ENCODE measurements at regions not wholly inside any gene's neighbourhood (a gene's known extent, or its start where the extent isn't known, plus 50 kb on each side); places are given as distances from the start of the nearest gene placed in this dataset.

DNA sequence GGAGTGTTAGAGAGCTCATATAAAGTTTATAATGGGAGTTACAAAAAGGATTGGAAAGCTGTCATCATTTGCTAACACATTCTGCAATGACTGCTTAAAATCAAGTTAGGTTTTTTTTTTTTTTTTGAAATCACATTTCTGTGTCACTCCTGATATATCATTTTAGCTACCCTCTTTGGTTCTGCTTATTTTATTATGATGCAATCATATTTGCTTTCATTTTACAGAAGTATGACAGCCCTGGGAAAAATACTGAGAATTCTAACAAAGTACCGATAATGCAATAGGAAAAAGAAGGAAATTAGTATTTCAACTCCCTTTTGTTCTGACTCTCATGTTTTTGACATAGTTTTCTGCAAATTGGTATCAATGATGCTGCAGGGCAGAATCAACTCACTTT, 71.6 kb upstream of the MDGA2 start:
- no peaks in the 10 kb centered on the region for H3K4me1 ChIP-seq (ENCODE audit: control insufficient read depth in 1 of 2, low read depth in 2 of 2)
- no peak overlapping the region for H3K27ac ChIP-seq
- H3K27me3 ChIP-seq (replicated peaks; ENCODE audit: insufficient read depth): no peaks in the 10 kb centered on the region
- no peak for DNase-seq (ENCODE audit: low spot score)
- no peaks in the 10 kb centered on the region for H3K9me3 ChIP-seq
- no peaks in the 10 kb centered on the region for H3K36me3 ChIP-seq
- TF ChIP-seq, protein P1, sequence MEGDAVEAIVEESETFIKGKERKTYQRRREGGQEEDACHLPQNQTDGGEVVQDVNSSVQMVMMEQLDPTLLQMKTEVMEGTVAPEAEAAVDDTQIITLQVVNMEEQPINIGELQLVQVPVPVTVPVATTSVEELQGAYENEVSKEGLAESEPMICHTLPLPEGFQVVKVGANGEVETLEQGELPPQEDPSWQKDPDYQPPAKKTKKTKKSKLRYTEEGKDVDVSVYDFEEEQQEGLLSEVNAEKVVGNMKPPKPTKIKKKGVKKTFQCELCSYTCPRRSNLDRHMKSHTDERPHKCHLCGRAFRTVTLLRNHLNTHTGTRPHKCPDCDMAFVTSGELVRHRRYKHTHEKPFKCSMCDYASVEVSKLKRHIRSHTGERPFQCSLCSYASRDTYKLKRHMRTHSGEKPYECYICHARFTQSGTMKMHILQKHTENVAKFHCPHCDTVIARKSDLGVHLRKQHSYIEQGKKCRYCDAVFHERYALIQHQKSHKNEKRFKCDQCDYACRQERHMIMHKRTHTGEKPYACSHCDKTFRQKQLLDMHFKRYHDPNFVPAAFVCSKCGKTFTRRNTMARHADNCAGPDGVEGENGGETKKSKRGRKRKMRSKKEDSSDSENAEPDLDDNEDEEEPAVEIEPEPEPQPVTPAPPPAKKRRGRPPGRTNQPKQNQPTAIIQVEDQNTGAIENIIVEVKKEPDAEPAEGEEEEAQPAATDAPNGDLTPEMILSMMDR (IDR thresholded peaks at IDR 0.05): no peak
- ATAC-seq (ENCODE audit: insufficient number of reproducible peaks, low FRiP score, low read depth): no peak
- H3K4me3 ChIP-seq: no peak overlapping the region

DNA sequence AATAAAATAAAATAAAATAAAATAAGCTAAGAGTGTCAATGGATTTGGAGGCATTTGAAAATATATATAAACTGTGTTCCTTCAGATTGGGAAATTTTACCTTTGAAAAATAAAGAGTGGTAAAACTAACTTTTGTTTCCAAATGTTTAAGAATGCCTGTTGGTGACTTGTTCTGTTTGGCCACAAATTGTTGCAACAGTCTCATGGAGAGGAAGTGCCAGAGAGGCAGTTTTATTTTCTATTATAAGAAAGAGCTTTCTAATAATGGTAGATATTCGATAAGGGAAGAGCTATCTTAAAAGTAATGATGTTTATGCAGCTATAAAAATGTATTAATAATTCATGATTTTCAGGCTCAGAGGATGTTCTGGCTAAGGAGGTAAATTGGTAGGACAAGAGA, 68.8 kb upstream of the MDGA2 start:
- no peaks in the 10 kb centered on the region for H3K36me3 ChIP-seq
- no peak for DNase-seq (ENCODE audit: low spot score)

DNA sequence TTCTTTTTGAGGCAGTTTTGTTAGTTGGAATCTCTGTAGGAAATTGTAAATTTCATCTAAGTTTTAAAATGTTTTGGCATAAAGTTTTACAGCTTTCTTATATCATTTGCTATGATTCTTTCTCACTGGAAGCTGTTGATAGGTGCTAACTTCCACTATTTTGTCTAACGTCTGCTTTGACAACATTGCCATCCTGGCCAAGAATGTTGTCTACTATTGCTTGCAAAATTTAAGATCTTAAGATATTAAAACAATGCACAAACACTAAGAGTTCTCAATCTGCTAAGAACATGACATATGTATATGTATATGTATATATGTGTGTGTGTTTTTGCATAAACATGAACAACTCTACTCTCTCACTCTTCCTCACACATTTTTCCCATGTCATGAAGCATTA, 64.1 kb upstream of the MDGA2 start:
- TF ChIP-seq, protein P1 (IDR thresholded peaks at IDR 0.05): no peak
- H3K9me3 ChIP-seq: no peaks in the 10 kb centered on the region
- no peaks in the 10 kb centered on the region for H3K36me3 ChIP-seq
- no peaks in the 10 kb centered on the region for H3K27me3 ChIP-seq (replicated peaks; ENCODE audit: insufficient read depth)
- H3K27ac ChIP-seq: no peak overlapping the region
- no peak for ATAC-seq (ENCODE audit: insufficient number of reproducible peaks, low FRiP score, low read depth)
- DNase-seq (ENCODE audit: low spot score): no peak
- no peak overlapping the region for H3K4me3 ChIP-seq
- H3K4me1 ChIP-seq (ENCODE audit: control insufficient read depth in 1 of 2, low read depth in 2 of 2): no peaks in the 10 kb centered on the region

More for the DNA sequence above, 68.8 kb upstream of the MDGA2 start:
- Histone ChIP-seq H3K4me1 (ENCODE audit: control insufficient read depth in 1 of 2, low read depth in 2 of 2) (no peaks in the 10 kb centered on the region), H3K4me3 (no peak overlapping the region), H3K27ac (no peak overlapping the region), H3K27me3 (replicated peaks; ENCODE audit: insufficient read depth) (no peaks in the 10 kb centered on the region), H3K9me3 (no peaks in the 10 kb centered on the region)
- TF ChIP-seq, protein P1 (IDR thresholded peaks at IDR 0.05): no peak
- ATAC-seq (ENCODE audit: insufficient number of reproducible peaks, low FRiP score, low read depth): no peak

DNA sequence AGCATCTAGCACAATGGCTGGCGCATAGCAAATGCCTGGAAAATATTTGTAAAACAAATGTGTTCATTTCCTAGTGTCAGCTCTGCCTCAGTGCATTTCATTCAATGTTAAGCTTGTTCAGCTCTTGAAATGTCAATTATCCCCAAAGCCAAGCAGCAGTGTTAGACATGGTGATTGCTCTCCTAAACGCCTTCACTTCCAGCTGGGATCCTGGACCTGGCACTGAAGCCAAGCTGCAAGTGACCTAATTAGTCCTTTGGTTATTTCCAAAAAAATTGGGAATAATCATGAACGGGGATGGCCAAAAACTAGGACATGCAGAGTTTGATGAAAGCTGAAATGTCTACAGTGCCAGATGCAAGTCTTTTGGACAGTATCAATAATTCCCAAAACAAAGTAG, 54.9 kb upstream of the MDGA2 start:
- Histone ChIP-seq H3K4me1 (ENCODE audit: control insufficient read depth in 1 of 2, low read depth in 2 of 2) (no peaks in the 10 kb centered on the region), H3K27ac (no peak overlapping the region), H3K27me3 (replicated peaks; ENCODE audit: insufficient read depth) (no peaks in the 10 kb centered on the region), H3K9me3 (no peaks in the 10 kb centered on the region), H3K36me3 (no peaks in the 10 kb centered on the region), H3K4me3 (no peak overlapping the region)
- no peak for ATAC-seq (ENCODE audit: insufficient number of reproducible peaks, low FRiP score, low read depth)
- TF ChIP-seq, protein P1 (IDR thresholded peaks at IDR 0.05): no peak
- DNase-seq (ENCODE audit: low spot score): no peak
